K562 (cell line): ENCODE measurements at regions not wholly inside any gene's neighbourhood (a gene's known extent, or its start where the extent isn't known, plus 50 kb on each side); places are given as distances from the start of the nearest gene placed in this dataset.

Experiments used
- ATAC-seq: fragments of 200-7000 bp; cut with Tn5 transposase; 3 replicates; pipeline ENCODE4 v1.9.1; 2020; ENCODE audit warnings: moderate library complexity
- BruUV-seq: library from RNA; stranded (reverse); fragments of 400-500 nt; replicated peaks from 2 replicates; lab custom pipeline; 2021; lab: Mats Ljungman, UMichigan
- CTCF ChIA-PET: fragments of 300-600 bp; formaldehyde crosslinking; extraction: SDS; loops from one replicate; lab custom pipeline; 2021; ENCODE audit warnings: low intra/inter-chr PET ratio; lab: Yijun Ruan, JAX
- POLR2A ChIA-PET: fragments of 300-600, 350-650 bp; sonication (Branson Sonifier 250); formaldehyde crosslinking; extraction: SDS; loops from one replicate; lab custom pipeline; 2021; ENCODE audit warnings: antibody characterized with exemption, inconsistent platforms; lab: Yijun Ruan, JAX
- DNase-seq, 4 experiments: peaks; one replicate each; pipeline versions ENCODE4 v3.0.0 to v3.0.0-alpha.2; 2011 to 2018; ENCODE audit warnings: low spot score in 3 of 4, mixed read lengths in 3 of 4; ENCODE audit errors: extremely low read depth in 1 of 4
- FAIRE-seq: peaks from 2 replicates; lab custom pipeline; 2011; peaks lifted over from hg19 to GRCh38; lab: Jason Lieb, UNC
- H2AFZ ChIP-seq: 2 replicates; pipeline ENCODE4 v1.6.0; 2011; ENCODE audit warnings: low read depth, low read length, control low read depth, inconsistent platforms
- H3K27ac ChIP-seq: fragments of 200-600 bp; 3 replicates; pipeline ENCODE4 v1.8.0; 2011; ENCODE audit warnings: low read depth, mild to moderate bottlenecking, control low read depth, inconsistent platforms, low read length, moderate library complexity, mixed read lengths; ENCODE audit errors: extremely low read depth
- H3K27me3 ChIP-seq, 2 experiments: fragments of 300-600 bp in 1 of 2; 2 replicates in 1 of 2; 3 replicates in 1 of 2; pipeline versions ENCODE4 v1.6.0 to v1.8.0; 2011; ENCODE audit warnings: inconsistent platforms in 2 of 2, low read length in 2 of 2, mild to moderate bottlenecking in 1 of 2, mixed read lengths in 1 of 2, moderate library complexity in 1 of 2; ENCODE audit not compliant: control insufficient read depth in 2 of 2, insufficient read depth in 2 of 2
- H3K36me3 ChIP-seq: fragments of 300-600 bp; 3 replicates; pipeline ENCODE4 v1.8.0; 2011; ENCODE audit warnings: mild to moderate bottlenecking, low read length, inconsistent platforms; ENCODE audit not compliant: control insufficient read depth, insufficient read depth
- H3K4me1 ChIP-seq, 2 experiments: fragments of 200-600 bp in 1 of 2; replicated peaks in 1 of 2; 2 replicates in 1 of 2; 3 replicates in 1 of 2; pipeline versions ENCODE4 v1.5.1 to v1.8.0; 2011; ENCODE audit warnings: inconsistent platforms in 2 of 2, low read length in 2 of 2, mild to moderate bottlenecking in 1 of 2, mixed read lengths in 1 of 2, moderate library complexity in 1 of 2; ENCODE audit not compliant: control insufficient read depth in 2 of 2, insufficient read depth in 2 of 2
- H3K4me2 ChIP-seq: 2 replicates; pipeline ENCODE4 v1.6.1; 2011; ENCODE audit warnings: low read length, control low read depth, inconsistent platforms, mixed read lengths; ENCODE audit not compliant: insufficient read depth
- H3K4me3 ChIP-seq: fragments of 200-600 bp; sonication (generic), shearing (Covaris generic); 2 replicates; pipeline ENCODE4 v1.5.1; 2016; ENCODE audit warnings: control low read depth, inconsistent platforms
- H3K79me2 ChIP-seq: fragments of 200-600 bp; 3 replicates; pipeline ENCODE4 v1.8.0; 2011; ENCODE audit warnings: low read length, inconsistent platforms; ENCODE audit not compliant: control insufficient read depth, insufficient read depth
- H3K9ac ChIP-seq, 2 experiments: 2 replicates each; pipeline versions ENCODE4 v1.6.0 to v1.6.1; 2011; ENCODE audit warnings: low read depth in 2 of 2, low read length in 2 of 2, control low read depth in 1 of 2, inconsistent platforms in 1 of 2, mild to moderate bottlenecking in 1 of 2, mixed read lengths in 1 of 2; ENCODE audit not compliant: insufficient read depth in 1 of 2
- H3K9me1 ChIP-seq: one replicate; pipeline ENCODE4 v1.6.0; 2011; ENCODE audit warnings: inconsistent platforms, mild to moderate bottlenecking, low read length, moderate library complexity; ENCODE audit not compliant: control insufficient read depth, insufficient read depth
- H3K9me3 ChIP-seq: replicated peaks from 2 replicates; pipeline ENCODE4 v1.5.1; 2011; ENCODE audit warnings: low read depth, low read length, inconsistent platforms; ENCODE audit not compliant: control insufficient read depth, insufficient read depth
- H4K20me1 ChIP-seq: replicated peaks from 2 replicates; pipeline ENCODE4 v1.6.1; 2011; ENCODE audit warnings: low read length, inconsistent platforms, mixed read lengths; ENCODE audit not compliant: control insufficient read depth, insufficient read depth
- BACH1 ChIP-seq: fragments of 200-800 bp; sonication (Bioruptor generic); IDR thresholded peaks from 2 replicates; pipeline ENCODE4 v1.6.1; 2016; ENCODE audit warnings: missing genetic modification characterization, missing compliant biosample characterization
- BMI1 ChIP-seq: fragments of 150-350 bp; IDR thresholded peaks from 2 replicates; pipeline ENCODE4 v1.6.1; 2014; ENCODE audit warnings: low read length
- CBX1 ChIP-seq: sonication (generic); IDR thresholded peaks from 2 replicates; pipeline ENCODE4 v1.6.1; 2016; ENCODE audit warnings: antibody characterized with exemption, low read depth, mild to moderate bottlenecking
- CXXC5 ChIP-seq: fragments of 250-450 bp; sonication (Bioruptor Pico); IDR thresholded peaks from 2 replicates; pipeline ENCODE4 v1.8.0; 2022; ENCODE audit warnings: inconsistent platforms, mild to moderate bottlenecking, moderate library complexity
- MBD2 ChIP-seq: sonication (generic); IDR thresholded peaks from 2 replicates; pipeline ENCODE4 v1.6.1; 2016; ENCODE audit warnings: low read depth, borderline replicate concordance
- RBM22 ChIP-seq: fragments of 200-400 bp; formaldehyde crosslinking; IDR thresholded peaks from 2 replicates; pipeline ENCODE4 v1.6.1; 2018; ENCODE audit warnings: low read length, low read depth; ENCODE audit not compliant: poor library complexity, severe bottlenecking
- RUNX1 ChIP-seq: sonication (generic); IDR thresholded peaks from 2 replicates; pipeline ENCODE4 v1.6.1; 2016; ENCODE audit warnings: antibody characterized with exemption, low read depth
- SAP30 ChIP-seq: fragments of 200-600 bp; sonication (generic); IDR thresholded peaks from 2 replicates; pipeline ENCODE4 v1.6.1; 2012; ENCODE audit warnings: borderline replicate concordance, low read depth, mild to moderate bottlenecking, moderate library complexity, low read length, control low read depth, inconsistent platforms; ENCODE audit not compliant: insufficient read depth, poor library complexity, severe bottlenecking
- SMC3 ChIP-seq: conservative IDR thresholded peaks from 2 replicates; pipeline ENCODE4 v1.6.1; 2011; ENCODE audit warnings: low read depth, low read length, improper control_type of control experiment; ENCODE audit not compliant: insufficient read depth
- TCF7 ChIP-seq: sonication (generic); IDR thresholded peaks from 2 replicates; pipeline ENCODE4 v1.6.1; 2016; ENCODE audit warnings: antibody characterized with exemption, borderline replicate concordance
- ZKSCAN1 ChIP-seq: fragments of 150-350 bp; IDR thresholded peaks from 2 replicates; pipeline ENCODE4 v1.6.1; 2016; ENCODE audit warnings: low read depth, low read length
- ZNF696 ChIP-seq: fragments of 250-450 bp; sonication (Bioruptor Pico); conservative IDR thresholded peaks from 2 replicates; pipeline ENCODE4 v1.4.0; 2020; ENCODE audit warnings: mild to moderate bottlenecking, moderate library complexity
- WGBS: fragments of 100-300 bp; shearing (Covaris generic); methylation state at CpG from one replicate; pipeline ENCODE4 v1.1.6; 2016; ENCODE audit warnings: low coverage, mixed read lengths; ENCODE audit not compliant: insufficient coverage; ENCODE audit errors: missing lambda C conversion rate; 5-methylcytosine and 5-hydroxymethylcytosine counted together
- in situ Hi-C: fragments of 300-500 bp; cut with MboI; formaldehyde crosslinking; loops from 4 replicates; pipeline ENCODE4 v1.15.0; 2018; ENCODE audit warnings: inconsistent platforms, mixed read lengths
- intact Hi-C: fragments of 100-400 bp; cut with micrococcal nuclease; formaldehyde crosslinking; loops from 2 replicates; pipeline ENCODE4 v1.14.2; 2022
- TF ChIP-seq, protein P1 (sequence below): fragments of 200-800 bp; sonication (Bioruptor generic); IDR thresholded peaks from 2 replicates; pipeline ENCODE4 v1.6.1; 2016; ENCODE audit warnings: missing genetic modification characterization, missing compliant biosample characterization
- TF ChIP-seq, protein P2 (sequence below): fragments of 450-650 bp; IDR thresholded peaks from 2 replicates; pipeline ENCODE4 v1.6.1; 2016
- TF ChIP-seq, protein P3 (sequence below): fragments of 450-650 bp; IDR thresholded peaks from 2 replicates; pipeline ENCODE4 v1.7.0; 2016; ENCODE audit warnings: borderline replicate concordance

DNA sequence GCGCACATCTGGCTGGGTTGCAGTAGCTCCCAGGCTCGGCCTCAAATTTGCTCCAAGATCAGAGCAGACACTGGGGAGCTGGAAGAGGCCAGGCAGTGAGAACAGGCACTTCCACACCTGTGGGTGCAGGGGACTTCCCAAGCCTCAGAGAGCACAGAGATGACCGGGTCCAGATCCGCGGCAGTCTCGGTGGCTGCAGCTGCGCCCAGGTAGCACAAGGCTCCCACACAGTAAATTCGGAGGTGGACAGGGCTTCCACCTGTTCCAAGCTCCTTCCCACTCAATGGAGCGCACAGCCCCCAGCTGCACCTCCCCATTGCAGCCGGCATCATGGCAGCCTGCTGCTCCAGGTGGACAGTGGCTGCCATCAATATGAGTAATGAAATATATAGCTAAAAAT, 1417.4 kb upstream of the SLC10A2 start (continued):
- TF ChIP-seq, protein P1, sequence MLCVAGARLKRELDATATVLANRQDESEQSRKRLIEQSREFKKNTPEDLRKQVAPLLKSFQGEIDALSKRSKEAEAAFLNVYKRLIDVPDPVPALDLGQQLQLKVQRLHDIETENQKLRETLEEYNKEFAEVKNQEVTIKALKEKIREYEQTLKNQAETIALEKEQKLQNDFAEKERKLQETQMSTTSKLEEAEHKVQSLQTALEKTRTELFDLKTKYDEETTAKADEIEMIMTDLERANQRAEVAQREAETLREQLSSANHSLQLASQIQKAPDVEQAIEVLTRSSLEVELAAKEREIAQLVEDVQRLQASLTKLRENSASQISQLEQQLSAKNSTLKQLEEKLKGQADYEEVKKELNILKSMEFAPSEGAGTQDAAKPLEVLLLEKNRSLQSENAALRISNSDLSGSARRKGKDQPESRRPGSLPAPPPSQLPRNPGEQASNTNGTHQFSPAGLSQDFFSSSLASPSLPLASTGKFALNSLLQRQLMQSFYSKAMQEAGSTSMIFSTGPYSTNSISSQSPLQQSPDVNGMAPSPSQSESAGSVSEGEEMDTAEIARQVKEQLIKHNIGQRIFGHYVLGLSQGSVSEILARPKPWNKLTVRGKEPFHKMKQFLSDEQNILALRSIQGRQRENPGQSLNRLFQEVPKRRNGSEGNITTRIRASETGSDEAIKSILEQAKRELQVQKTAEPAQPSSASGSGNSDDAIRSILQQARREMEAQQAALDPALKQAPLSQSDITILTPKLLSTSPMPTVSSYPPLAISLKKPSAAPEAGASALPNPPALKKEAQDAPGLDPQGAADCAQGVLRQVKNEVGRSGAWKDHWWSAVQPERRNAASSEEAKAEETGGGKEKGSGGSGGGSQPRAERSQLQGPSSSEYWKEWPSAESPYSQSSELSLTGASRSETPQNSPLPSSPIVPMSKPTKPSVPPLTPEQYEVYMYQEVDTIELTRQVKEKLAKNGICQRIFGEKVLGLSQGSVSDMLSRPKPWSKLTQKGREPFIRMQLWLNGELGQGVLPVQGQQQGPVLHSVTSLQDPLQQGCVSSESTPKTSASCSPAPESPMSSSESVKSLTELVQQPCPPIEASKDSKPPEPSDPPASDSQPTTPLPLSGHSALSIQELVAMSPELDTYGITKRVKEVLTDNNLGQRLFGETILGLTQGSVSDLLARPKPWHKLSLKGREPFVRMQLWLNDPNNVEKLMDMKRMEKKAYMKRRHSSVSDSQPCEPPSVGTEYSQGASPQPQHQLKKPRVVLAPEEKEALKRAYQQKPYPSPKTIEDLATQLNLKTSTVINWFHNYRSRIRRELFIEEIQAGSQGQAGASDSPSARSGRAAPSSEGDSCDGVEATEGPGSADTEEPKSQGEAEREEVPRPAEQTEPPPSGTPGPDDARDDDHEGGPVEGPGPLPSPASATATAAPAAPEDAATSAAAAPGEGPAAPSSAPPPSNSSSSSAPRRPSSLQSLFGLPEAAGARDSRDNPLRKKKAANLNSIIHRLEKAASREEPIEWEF (CRISPR knock-in tag), result no peak
- TF ChIP-seq ZKSCAN1 (no peak), BACH1 (tag) (no peak), MBD2 (no peak), ZNF696 (CRISPR knock-in tag) (no peak), TCF7 (no peak), RUNX1 (no peak)
- TF ChIP-seq, all 486 proteins: peak for 0

DNA sequence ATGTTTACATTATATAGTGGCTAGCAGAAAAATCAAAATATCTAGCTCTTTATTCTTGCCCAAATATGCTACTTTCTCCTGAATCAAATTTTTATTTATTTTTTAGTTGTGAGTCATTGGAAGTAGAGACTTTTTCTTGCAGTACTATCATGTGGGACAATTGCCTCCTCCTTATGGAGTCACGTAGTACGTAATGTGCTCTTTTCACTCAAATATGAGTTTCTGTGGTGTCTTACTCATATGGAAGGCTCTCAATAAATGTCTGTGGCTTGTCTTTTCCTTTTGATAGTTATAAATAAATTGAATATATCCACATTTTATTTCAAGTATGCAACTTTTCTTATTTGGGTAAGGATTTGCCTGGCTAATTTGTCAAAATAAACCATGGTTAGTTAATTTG, 1411.0 kb upstream of the SLC10A2 start:
- POLR2A ChIA-PET, result no interaction called here
- Histone ChIP-seq H4K20me1 (no peaks in the 10 kb centered on the region), H3K4me1 (no peaks in the 10 kb centered on the region), H3K79me2 (no peaks in the 10 kb centered on the region), H3K9me3 (no peaks in the 10 kb centered on the region), H2AFZ (no peak overlapping the region), H3K4me3 (no peak overlapping the region), H3K36me3 (no peaks in the 10 kb centered on the region), H3K4me2 (no peak overlapping the region), H3K9ac (no peak overlapping the region), H3K27me3 (no peaks in the 10 kb centered on the region), H3K27ac (no peak overlapping the region), H3K9me1 (no peaks in the 10 kb centered on the region)
- intact Hi-C loops (no loop called here), in situ Hi-C loops (no loop called here)
- BruUV-seq, result no TSS peak
- CTCF ChIA-PET, result no interaction called here
- ATAC-seq, result no peak
- 6% methylated on average over 2 of the region's 2 CpGs for WGBS
- DNase-seq, result no peak
- FAIRE-seq, result no peak
- TF ChIP-seq SAP30 (no peak), CXXC5 (CRISPR knock-in tag) (no peak), RBM22 (no peak), CBX1 (no peak), SMC3 (no peak), BMI1 (no peak)
- TF ChIP-seq, protein P2, sequence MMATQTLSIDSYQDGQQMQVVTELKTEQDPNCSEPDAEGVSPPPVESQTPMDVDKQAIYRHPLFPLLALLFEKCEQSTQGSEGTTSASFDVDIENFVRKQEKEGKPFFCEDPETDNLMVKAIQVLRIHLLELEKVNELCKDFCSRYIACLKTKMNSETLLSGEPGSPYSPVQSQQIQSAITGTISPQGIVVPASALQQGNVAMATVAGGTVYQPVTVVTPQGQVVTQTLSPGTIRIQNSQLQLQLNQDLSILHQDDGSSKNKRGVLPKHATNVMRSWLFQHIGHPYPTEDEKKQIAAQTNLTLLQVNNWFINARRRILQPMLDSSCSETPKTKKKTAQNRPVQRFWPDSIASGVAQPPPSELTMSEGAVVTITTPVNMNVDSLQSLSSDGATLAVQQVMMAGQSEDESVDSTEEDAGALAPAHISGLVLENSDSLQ, result no peak
- TF ChIP-seq, protein P3, sequence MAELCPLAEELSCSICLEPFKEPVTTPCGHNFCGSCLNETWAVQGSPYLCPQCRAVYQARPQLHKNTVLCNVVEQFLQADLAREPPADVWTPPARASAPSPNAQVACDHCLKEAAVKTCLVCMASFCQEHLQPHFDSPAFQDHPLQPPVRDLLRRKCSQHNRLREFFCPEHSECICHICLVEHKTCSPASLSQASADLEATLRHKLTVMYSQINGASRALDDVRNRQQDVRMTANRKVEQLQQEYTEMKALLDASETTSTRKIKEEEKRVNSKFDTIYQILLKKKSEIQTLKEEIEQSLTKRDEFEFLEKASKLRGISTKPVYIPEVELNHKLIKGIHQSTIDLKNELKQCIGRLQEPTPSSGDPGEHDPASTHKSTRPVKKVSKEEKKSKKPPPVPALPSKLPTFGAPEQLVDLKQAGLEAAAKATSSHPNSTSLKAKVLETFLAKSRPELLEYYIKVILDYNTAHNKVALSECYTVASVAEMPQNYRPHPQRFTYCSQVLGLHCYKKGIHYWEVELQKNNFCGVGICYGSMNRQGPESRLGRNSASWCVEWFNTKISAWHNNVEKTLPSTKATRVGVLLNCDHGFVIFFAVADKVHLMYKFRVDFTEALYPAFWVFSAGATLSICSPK, result no peak
